ENCODE measurements at regions not wholly inside any gene's neighbourhood (a gene's known extent, or its start where the extent isn't known, plus 50 kb on each side); places are given as distances from the start of the nearest gene placed in this dataset.

- no peak overlapping the region for H3K4me2 ChIP-seq (replicated peaks; ENCODE audit: low read depth, low read length, poor library complexity, severe bottlenecking)
- no peak overlapping the region for H2AFZ ChIP-seq (ENCODE audit: insufficient read depth, low read depth, low read length, poor library complexity, severe bottlenecking)
- 40% methylated on average over 2 of the region's 2 CpGs for WGBS (ENCODE audit: insufficient coverage)
Observed at GRCh38 chr6:106743612-106744011, 114.2 kb downstream of the QRSL1 start.

GRCh38 chr6:106740287-106740686 is 110.9 kb downstream of the QRSL1 start:
- H3K36me3 ChIP-seq (replicated peaks in 1 of 2; ENCODE audit: control extremely low read depth in 1 of 2, control insufficient read depth in 1 of 2, extremely low read depth in 1 of 2, insufficient read depth in 2 of 2, low read length in 1 of 2) = no peaks in the 10 kb centered on the region
- Mint-ChIP-seq H3K9me3 (ENCODE audit: insufficient read depth) (peaks cover 3% of the 10 kb centered on the region), H3K27ac (peak overlapping the region; percentile 26), H3K4me3 (no peak overlapping the region), H3K27me3 (no peaks in the 10 kb centered on the region), H3K4me1 (peaks cover 53% of the 10 kb centered on the region)
- H3K4me2 ChIP-seq (replicated peaks; ENCODE audit: low read depth, low read length, poor library complexity, severe bottlenecking) = no peak overlapping the region
- ChIA-PET POLR2A (no interaction called here), CTCF (no interaction called here)
- TF ChIP-seq CTCF (IDR thresholded peaks at IDR 0.05) = no peak
- TF ChIP-seq EZH2 (IDR thresholded peaks at IDR 0.05; ENCODE audit: borderline replicate concordance, insufficient read depth, low read depth, low read length, poor library complexity, severe bottlenecking) = no peak
- no peaks in the 10 kb centered on the region for H4K20me1 ChIP-seq (ENCODE audit: control insufficient read depth, insufficient read depth, low read length, poor library complexity, severe bottlenecking)
- 96% methylated on average over 3 of the region's 3 CpGs for WGBS (ENCODE audit: insufficient coverage)
- H3K27me3 ChIP-seq (replicated peaks in 1 of 4; ENCODE audit: control extremely low read depth in 1 of 4, control insufficient read depth in 3 of 4, insufficient read depth in 4 of 4, low read length in 3 of 4) = no peaks in the 10 kb centered on the region
- no peak overlapping the region for H3K4me3 ChIP-seq (ENCODE audit: control extremely low read depth in 1 of 5, extremely low read depth in 1 of 5, insufficient read depth in 1 of 5, low read depth in 2 of 5, low read length in 4 of 5)
- no peak overlapping the region for H3K9ac ChIP-seq (ENCODE audit: low read length)
- peaks cover 23 to 26% of the 10 kb centered on the region in 2 donors for H3K4me1 ChIP-seq (ENCODE audit: control insufficient read depth in 2 of 2, insufficient read depth in 2 of 2, low read length in 2 of 2)
- DNase-seq (no peak), ATAC-seq (ENCODE audit: low read depth) (no peak)
- intact Hi-C loops (cut with micrococcal nuclease) = no loop called here
- no peak overlapping the region for H2AFZ ChIP-seq (ENCODE audit: insufficient read depth, low read depth, low read length, poor library complexity, severe bottlenecking)
- H3K79me2 ChIP-seq (ENCODE audit: control insufficient read depth, insufficient read depth, low read length) = no peaks in the 10 kb centered on the region
- no peak overlapping the region for H3K27ac ChIP-seq (ENCODE audit: low read length in 2 of 2)
- H3K9me3 ChIP-seq (ENCODE audit: control extremely low read depth in 1 of 3, control insufficient read depth in 2 of 3, insufficient read depth in 1 of 3, low read length in 2 of 3) = peaks cover 0 to 8% (median 6%) of the 10 kb centered on the region in 3 donors

More at GRCh38 chr6:106743612-106744011, 114.2 kb downstream of the QRSL1 start:
- Histone ChIP-seq H3K27me3 (replicated peaks in 1 of 4; ENCODE audit: control extremely low read depth in 1 of 4, control insufficient read depth in 3 of 4, insufficient read depth in 4 of 4, low read length in 3 of 4) (no peaks in the 10 kb centered on the region), H3K79me2 (ENCODE audit: control insufficient read depth, insufficient read depth, low read length) (no peaks in the 10 kb centered on the region), H3K4me3 (ENCODE audit: control extremely low read depth in 1 of 5, extremely low read depth in 1 of 5, insufficient read depth in 1 of 5, low read depth in 2 of 5, low read length in 4 of 5) (no peak overlapping the region), H4K20me1 (ENCODE audit: control insufficient read depth, insufficient read depth, low read length, poor library complexity, severe bottlenecking) (no peaks in the 10 kb centered on the region), H3K4me1 (ENCODE audit: control insufficient read depth in 2 of 2, insufficient read depth in 2 of 2, low read length in 2 of 2) (peaks cover 16% of the 10 kb centered on the region in 2 donors), H3K9me3 (ENCODE audit: control extremely low read depth in 1 of 3, control insufficient read depth in 2 of 3, insufficient read depth in 1 of 3, low read length in 2 of 3) (peaks cover 0 to 4% (median 3%) of the 10 kb centered on the region in 3 donors), H3K9ac (ENCODE audit: low read length) (no peak overlapping the region), H3K36me3 (replicated peaks in 1 of 2; ENCODE audit: control extremely low read depth in 1 of 2, control insufficient read depth in 1 of 2, extremely low read depth in 1 of 2, insufficient read depth in 2 of 2, low read length in 1 of 2) (no peaks in the 10 kb centered on the region), H3K27ac (ENCODE audit: low read length in 2 of 2) (no peak overlapping the region)
- H3K27ac Mint-ChIP-seq = no peak overlapping the region
- ChIA-PET CTCF (interaction anchor here (0.9 to 1.2 kb wide), 2 partner anchors 134 to 177 kb away, joined by 3 to 5 read pairs; no protein-coding TSS in a partner anchor), POLR2A (no interaction called here)
- intact Hi-C loops (cut with micrococcal nuclease) = no loop called here
- ATAC-seq (ENCODE audit: low read depth) (no peak), DNase-seq (no peak)
- H3K9me3 Mint-ChIP-seq (ENCODE audit: insufficient read depth) = peaks cover 3% of the 10 kb centered on the region
- H3K4me1 Mint-ChIP-seq = peaks cover 33% of the 10 kb centered on the region
- no peaks in the 10 kb centered on the region for H3K27me3 Mint-ChIP-seq
- TF ChIP-seq CTCF (IDR thresholded peaks at IDR 0.05) (no peak), EZH2 (IDR thresholded peaks at IDR 0.05; ENCODE audit: borderline replicate concordance, insufficient read depth, low read depth, low read length, poor library complexity, severe bottlenecking) (no peak)
- no peak overlapping the region for H3K4me3 Mint-ChIP-seq
